HCT116 (cell line): ENCODE measurements at regions not wholly inside any gene's neighbourhood (a gene's known extent, or its start where the extent isn't known, plus 50 kb on each side); places are given as distances from the start of the nearest gene placed in this dataset.

Experiments
- ATAC-seq: fragments of 200-7000 bp; cut with Tn5 transposase; 2 replicates; pipeline ENCODE4 v1.9.1; 2020; ENCODE audit warnings: mild to moderate bottlenecking, moderate library complexity
- BruUV-seq: library from RNA; stranded (reverse); fragments of 400-500 nt; replicated peaks from 2 replicates; lab custom pipeline; 2021; lab: Mats Ljungman, UMichigan
- CTCF ChIA-PET: fragments of 300-600 bp; sonication (Branson Sonifier 250); formaldehyde crosslinking; loops from one replicate; lab custom pipeline; 2021; ENCODE audit warnings: antibody characterized with exemption; lab: Charles Lee
- POLR2A ChIA-PET: fragments of 300-600, 350-600 bp; sonication (Branson Sonifier 250); formaldehyde crosslinking; loops from one replicate; lab custom pipeline; 2021; ENCODE audit warnings: antibody characterized with exemption; lab: Charles Lee
- RAD21 ChIA-PET, 2 experiments: fragments of 300-600 bp; sonication (Branson Sonifier 250); formaldehyde crosslinking; loops; one replicate each; lab custom pipeline; 2023; ENCODE audit warnings: low total read pairs in 2 of 2; ENCODE audit not compliant: uncharacterized antibody in 2 of 2, unreplicated experiment in 2 of 2, low non-redundant PET in 1 of 2; lab: Charles Lee
- DNase-seq: peaks from one replicate; pipeline ENCODE4 v3.0.0-alpha.2; 2010; ENCODE audit warnings: low read depth, low spot score
- H2AFZ ChIP-seq: fragments of 200-600 bp; shearing (Covaris generic), sonication (generic); 2 replicates; pipeline ENCODE4 v1.6.1; 2017; ENCODE audit warnings: low read depth, mixed run types, mixed read lengths, antibody characterized with exemption, low read length; ENCODE audit not compliant: poor library complexity, severe bottlenecking
- H3K27ac ChIP-seq: 2 replicates; pipeline ENCODE4 v1.5.1; 2012; ENCODE audit warnings: low read depth, low read length
- H3K27me3 ChIP-seq: fragments of 200-600 bp; sonication (generic); 2 replicates; pipeline ENCODE4 v1.6.1; 2016; ENCODE audit warnings: mixed run types, low read length, mixed read lengths; ENCODE audit not compliant: insufficient read depth
- H3K36me3 ChIP-seq, 2 experiments: fragments of 200-500 bp in 1 of 2; fragments of 200-600 bp in 1 of 2; sonication (Bioruptor generic) in 1 of 2; sonication (generic) in 1 of 2; 2 replicates each; pipeline versions ENCODE4 v1.5.1 to v1.6.1; 2014 to 2016; ENCODE audit warnings: low read length in 2 of 2, inconsistent platforms in 1 of 2, mixed read lengths in 1 of 2, mixed run types in 1 of 2; ENCODE audit not compliant: insufficient read depth in 2 of 2, control insufficient read depth in 1 of 2
- H3K4me1 ChIP-seq, 2 experiments: fragments of 200-600 bp in 1 of 2; sonication (generic) in 1 of 2; 2 replicates each; pipeline versions ENCODE4 v1.5.1 to v1.6.1; 2012 to 2017; ENCODE audit warnings: low read length in 2 of 2, inconsistent platforms in 1 of 2, mild to moderate bottlenecking in 1 of 2, mixed read lengths in 1 of 2, mixed run types in 1 of 2, moderate library complexity in 1 of 2; ENCODE audit not compliant: insufficient read depth in 2 of 2, control insufficient read depth in 1 of 2
- H3K4me2 ChIP-seq: fragments of 200-600 bp; sonication (generic); 2 replicates; pipeline ENCODE4 v1.6.1; 2017; ENCODE audit warnings: mixed run types, low read length, mixed read lengths
- H3K4me3 ChIP-seq, 2 experiments: fragments of 200-600 bp in 1 of 2; sonication (generic) in 1 of 2; replicated peaks in 1 of 2; 2 replicates each; pipeline ENCODE4 v1.5.1; 2011 to 2016; ENCODE audit warnings: low read length in 2 of 2, control low read depth in 1 of 2, low read depth in 1 of 2, mild to moderate bottlenecking in 1 of 2, mixed read lengths in 1 of 2, mixed run types in 1 of 2
- H3K79me2 ChIP-seq: fragments of 200-600 bp; sonication (generic); 2 replicates; pipeline ENCODE4 v1.6.1; 2017; ENCODE audit warnings: mild to moderate bottlenecking, mixed run types, low read length, moderate library complexity, mixed read lengths; ENCODE audit not compliant: insufficient read depth
- H3K9ac ChIP-seq: fragments of 200-600 bp; sonication (generic); 2 replicates; pipeline ENCODE4 v1.6.1; 2016; ENCODE audit warnings: low read length, mixed read lengths
- H3K9me2 ChIP-seq: fragments of 200-600 bp; sonication (generic), shearing (Covaris generic); 2 replicates; pipeline ENCODE4 v1.6.1; 2017; ENCODE audit warnings: mixed run types, mild to moderate bottlenecking, moderate library complexity; ENCODE audit not compliant: insufficient read depth
- H3K9me3 ChIP-seq, 2 experiments: fragments of 200-500 bp in 1 of 2; fragments of 200-600 bp in 1 of 2; sonication (Bioruptor generic) in 1 of 2; sonication (generic) in 1 of 2; 2 replicates each; pipeline ENCODE4 v1.6.1; 2014 to 2017; ENCODE audit warnings: low read length in 2 of 2, mixed read lengths in 2 of 2, inconsistent platforms in 1 of 2, low read depth in 1 of 2, mild to moderate bottlenecking in 1 of 2, mixed run types in 1 of 2, moderate library complexity in 1 of 2; ENCODE audit not compliant: control insufficient read depth in 1 of 2, insufficient read depth in 1 of 2
- H4K20me1 ChIP-seq: fragments of 200-600 bp; sonication (generic), shearing (Covaris generic); 2 replicates; pipeline ENCODE4 v1.6.1; 2017; ENCODE audit warnings: mixed run types, mild to moderate bottlenecking, moderate library complexity; ENCODE audit not compliant: insufficient read depth
- CBX3 ChIP-seq: IDR thresholded peaks from 2 replicates; pipeline ENCODE4 v1.6.1; 2012; ENCODE audit warnings: low read depth
- CEBPB ChIP-seq: IDR thresholded peaks from 2 replicates; pipeline ENCODE4 v1.6.1; 2012; ENCODE audit warnings: low read depth
- ELF1 ChIP-seq: IDR thresholded peaks from 2 replicates; pipeline ENCODE4 v1.6.1; 2012; ENCODE audit warnings: low read depth, borderline replicate concordance
- EZH2 ChIP-seq: fragments of 200-600 bp; sonication (generic); IDR thresholded peaks from 2 replicates; pipeline ENCODE4 v1.6.1; 2017; ENCODE audit warnings: antibody characterized with exemption, mixed run types
- REST ChIP-seq: IDR thresholded peaks from 2 replicates; pipeline ENCODE4 v1.6.1; 2012; ENCODE audit warnings: low read depth
- SRF ChIP-seq: IDR thresholded peaks from 2 replicates; pipeline ENCODE4 v1.6.1; 2012; ENCODE audit warnings: low read depth
- ZFX ChIP-seq: fragments of 450-650 bp; IDR thresholded peaks from 2 replicates; pipeline ENCODE4 v1.6.1; 2017
- intact Hi-C: fragments of 100-400 bp; cut with micrococcal nuclease; formaldehyde crosslinking; loops from 2 replicates; pipeline ENCODE4 v1.10.0; 2022

- TF ChIP-seq REST (no peak), EZH2 (no peak), ELF1 (no peak)
- TF ChIP-seq, all 23 proteins: peak for 0
Measured at GRCh38 chr13:50644081-50644871, 199.2 kb downstream of the DLEU7 start (continued).

GRCh38 chr13:50645092-50645491, 198.4 kb downstream of the DLEU7 start:
- no peak overlapping the region for H2AFZ ChIP-seq
- H3K9ac ChIP-seq = no peak overlapping the region
- H3K4me2 ChIP-seq = no peak overlapping the region
- TF ChIP-seq ZFX = no peak
- no peak for TF ChIP-seq SRF
- TF ChIP-seq CEBPB = no peak
- TF ChIP-seq CBX3 = no peak
- no peak for TF ChIP-seq EZH2
- DNase-seq (no peak), ATAC-seq (no peak)
- no peaks in the 10 kb centered on the region for H3K79me2 ChIP-seq
- H3K36me3 ChIP-seq = no peaks in the 10 kb centered on the region
- BruUV-seq = no TSS peak
- H3K4me1 ChIP-seq = peaks cover 0 to 4% of the 10 kb centered on the region in 2 experiments; a peak in 1 of 4 replicates
- CTCF ChIA-PET = no interaction called here
- H3K9me3 ChIP-seq = no peaks in the 10 kb centered on the region
- no peak overlapping the region for H3K4me3 ChIP-seq
- H4K20me1 ChIP-seq = no peaks in the 10 kb centered on the region
- intact Hi-C loops = no loop called here
- H3K9me2 ChIP-seq = no peaks in the 10 kb centered on the region
- RAD21 ChIA-PET = no interaction called here
- H3K27me3 ChIP-seq = no peaks in the 10 kb centered on the region
- POLR2A ChIA-PET = no interaction called here
- no peak overlapping the region for H3K27ac ChIP-seq
